Natural killer cell (primary cell): ENCODE measurements at regions not wholly inside any gene's neighbourhood (a gene's known extent, or its start where the extent isn't known, plus 50 kb on each side); places are given as distances from the start of the nearest gene placed in this dataset.

Source experiments
- ATAC-seq, 3 donors: fragments of 150-1000 bp in 2 of 3; fragments of 200-7000 bp in 1 of 3; cut with Tn5 transposase; 1 replicate in 1 of 3; 2 replicates in 2 of 3; pipeline ENCODE4 v1.10.0; 2021; ENCODE audit warnings: mild to moderate bottlenecking in 2 of 3, moderate library complexity in 2 of 3
- DNase-seq, 2 donors: peaks; one replicate each; pipeline versions ENCODE4 v3.0.0 to v3.0.0-alpha.2; 2013 to 2021; ENCODE audit warnings: mixed read lengths in 1 of 2
- H3K27ac ChIP-seq: one replicate; pipeline ENCODE4 v1.5.1; 2013; ENCODE audit warnings: mild to moderate bottlenecking, low read length
- H3K27me3 ChIP-seq: one replicate; pipeline ENCODE4 v1.6.1; 2013; ENCODE audit warnings: low read length; ENCODE audit not compliant: control insufficient read depth, insufficient read depth
- H3K36me3 ChIP-seq: one replicate; pipeline ENCODE4 v1.6.1; 2013; ENCODE audit warnings: low read length; ENCODE audit not compliant: control insufficient read depth, insufficient read depth
- H3K4me1 ChIP-seq: one replicate; pipeline ENCODE4 v1.6.1; 2013; ENCODE audit warnings: low read length; ENCODE audit not compliant: control insufficient read depth, insufficient read depth
- H3K4me3 ChIP-seq: one replicate; pipeline ENCODE4 v1.5.1; 2013; ENCODE audit warnings: low read length
- H3K9me3 ChIP-seq: one replicate; pipeline ENCODE4 v1.6.1; 2013; ENCODE audit warnings: low read length; ENCODE audit not compliant: control insufficient read depth, insufficient read depth
- H3K27ac Mint-ChIP-seq, 2 donors: one replicate each; pipeline ENCODE4 v1.8.0; 2022; ENCODE audit warnings: mild to moderate bottlenecking in 2 of 2, mixed read lengths in 2 of 2, moderate library complexity in 1 of 2
- H3K27me3 Mint-ChIP-seq, 2 donors: one replicate each; pipeline ENCODE4 v1.8.0; 2022; ENCODE audit warnings: low read depth in 2 of 2, mixed read lengths in 2 of 2
- H3K36me3 Mint-ChIP-seq: one replicate; pipeline ENCODE4 v1.8.0; 2022; ENCODE audit warnings: mixed read lengths
- H3K4me1 Mint-ChIP-seq, 2 donors: one replicate each; pipeline ENCODE4 v1.8.0; 2022; ENCODE audit warnings: mixed read lengths in 2 of 2
- H3K4me3 Mint-ChIP-seq: one replicate; pipeline ENCODE4 v1.8.0; 2022; ENCODE audit warnings: mild to moderate bottlenecking, moderate library complexity, mixed read lengths
- H3K9me3 Mint-ChIP-seq, 2 donors: one replicate each; pipeline ENCODE4 v1.8.0; 2022; ENCODE audit warnings: mixed read lengths in 2 of 2
- CTCF ChIP-seq: fragments of 200-600 bp; IDR thresholded peaks from one replicate; pipeline ENCODE4 v1.8.0; 2022; ENCODE audit warnings: antibody characterized with exemption
- WGBS: methylation state at CpG from one replicate; pipeline ENCODE4 v1.1.7; 2013; ENCODE audit warnings: missing lambda C conversion rate; ENCODE audit not compliant: insufficient coverage; 5-methylcytosine and 5-hydroxymethylcytosine counted together
- intact Hi-C: fragments of 100-400 bp; cut with micrococcal nuclease; formaldehyde crosslinking; loops from one replicate; pipeline ENCODE4 v1.14.2; 2022

DNA sequence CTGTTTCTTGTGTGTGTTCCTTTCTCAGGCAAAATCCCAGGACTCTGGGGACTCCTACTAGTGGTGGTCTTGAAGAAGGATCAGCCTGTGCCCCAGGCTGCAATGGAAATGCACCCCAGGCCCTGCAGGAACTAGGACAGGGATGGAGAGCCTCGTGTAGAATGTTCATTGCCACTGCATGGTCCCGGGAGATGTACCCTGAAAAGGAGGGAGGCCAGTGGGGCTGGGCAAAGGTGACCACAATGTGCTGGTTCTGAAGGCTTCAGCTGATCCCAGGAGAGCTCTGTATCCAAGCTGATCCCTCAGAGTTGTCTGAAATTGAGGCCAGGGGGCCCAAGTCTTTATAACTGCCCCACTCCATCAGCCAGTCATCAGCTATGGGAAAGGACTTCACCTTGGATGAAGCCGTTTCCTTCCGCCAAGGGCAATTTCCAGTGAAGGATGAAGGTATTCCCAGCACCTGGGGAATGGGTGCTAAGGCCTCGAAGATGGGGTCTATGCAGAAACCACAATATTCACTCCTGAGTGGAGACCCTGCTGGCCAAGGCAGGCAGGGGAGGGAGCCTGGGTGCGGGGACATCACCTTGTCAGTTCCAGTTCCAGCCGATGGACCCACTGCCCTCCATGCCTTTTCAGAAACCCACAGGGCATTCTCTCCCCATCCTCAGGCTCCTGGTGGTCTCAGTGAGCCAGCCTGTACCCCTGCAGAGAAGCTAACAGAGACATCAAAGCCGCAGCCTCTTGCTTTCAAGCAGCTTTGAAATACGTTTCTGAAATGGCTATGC lies 59.9 kb upstream of the CDH5 start:
- Histone ChIP-seq H3K27ac (no peak overlapping the region), H3K9me3 (no peaks in the 10 kb centered on the region), H3K27me3 (no peaks in the 10 kb centered on the region), H3K4me1 (no peaks in the 10 kb centered on the region), H3K36me3 (no peaks in the 10 kb centered on the region), H3K4me3 (no peak overlapping the region)
- Mint-ChIP-seq H3K27me3 (peaks cover 11 to 12% of the 10 kb centered on the region in 2 donors), H3K9me3 (no peaks in the 10 kb centered on the region), H3K36me3 (no peaks in the 10 kb centered on the region), H3K27ac (no peak overlapping the region), H3K4me3 (no peak overlapping the region), H3K4me1 (no peaks in the 10 kb centered on the region)
- TF ChIP-seq CTCF: no peak
- DNase-seq: no peak
- ATAC-seq: no peak
- intact Hi-C loops: no loop called here
- 81% methylated on average over 9 of the region's 9 CpGs for WGBS

DNA sequence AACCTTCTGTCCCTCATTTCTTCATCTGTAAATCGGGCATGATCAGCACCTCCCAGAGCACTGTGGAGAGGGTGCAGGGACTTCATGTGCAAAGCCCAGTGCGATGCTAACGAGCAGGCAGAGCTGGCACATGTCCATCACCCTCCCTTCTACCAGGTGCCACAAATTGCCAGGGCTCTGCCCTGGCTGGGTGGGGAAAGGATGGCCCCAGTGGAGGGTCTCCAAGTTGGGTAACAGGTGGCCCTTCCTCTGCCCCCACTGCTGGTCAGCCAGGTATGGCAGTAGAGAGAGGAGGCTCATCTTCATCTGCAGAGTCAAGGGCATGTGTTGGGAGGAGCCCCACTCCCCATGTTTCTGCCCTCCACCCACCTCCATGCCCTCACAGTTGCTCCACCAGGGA lies 61.5 kb upstream of the CDH5 start:
- Histone ChIP-seq H3K9me3 (no peaks in the 10 kb centered on the region), H3K4me3 (no peak overlapping the region), H3K27me3 (no peaks in the 10 kb centered on the region), H3K4me1 (no peaks in the 10 kb centered on the region), H3K27ac (no peak overlapping the region), H3K36me3 (no peaks in the 10 kb centered on the region)
- WGBS: 90% methylated on average over 1 of the region's 3 CpGs
- Mint-ChIP-seq H3K27ac (no peak overlapping the region), H3K9me3 (no peaks in the 10 kb centered on the region), H3K36me3 (no peaks in the 10 kb centered on the region), H3K27me3 (peaks cover 11% of the 10 kb centered on the region in 2 donors), H3K4me3 (no peak overlapping the region), H3K4me1 (peaks cover 6 to 7% of the 10 kb centered on the region in 2 donors)
- intact Hi-C loops: no loop called here
- ATAC-seq (no peak), DNase-seq (no peak)
- no peak for TF ChIP-seq CTCF

DNA sequence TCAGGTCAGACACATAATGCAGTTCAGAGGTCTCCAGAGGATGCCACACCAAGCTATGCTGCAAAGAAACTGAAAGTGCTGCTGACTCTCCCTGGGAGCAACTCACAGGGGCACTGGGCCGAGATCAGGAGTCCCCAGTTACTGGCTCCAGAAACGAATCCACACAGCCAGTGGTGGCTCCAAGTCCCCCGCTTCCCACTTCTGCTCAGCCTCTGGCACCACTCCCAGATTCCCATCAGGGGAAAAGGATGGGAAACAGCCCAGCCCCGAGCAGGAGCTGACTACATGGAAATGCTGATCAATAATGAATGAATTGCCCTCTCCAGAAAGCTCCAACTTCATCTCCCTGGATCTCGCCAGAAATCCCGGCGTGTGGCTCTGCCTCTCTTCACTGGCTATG lies 62.3 kb upstream of the CDH5 start:
- Histone ChIP-seq H3K27me3 (no peaks in the 10 kb centered on the region), H3K4me3 (no peak overlapping the region), H3K36me3 (no peaks in the 10 kb centered on the region), H3K9me3 (no peaks in the 10 kb centered on the region), H3K4me1 (peaks cover 6% of the 10 kb centered on the region), H3K27ac (no peak overlapping the region)
- Mint-ChIP-seq H3K4me3 (no peak overlapping the region), H3K27me3 (peaks cover 3 to 5% of the 10 kb centered on the region in 2 donors), H3K9me3 (no peaks in the 10 kb centered on the region), H3K36me3 (no peaks in the 10 kb centered on the region), H3K27ac (no peak overlapping the region), H3K4me1 (peaks cover 14 to 15% of the 10 kb centered on the region in 2 donors)
- ATAC-seq (no peak), DNase-seq (peak in 1 of 2 donors; percentile 7)
- no peak for TF ChIP-seq CTCF
- intact Hi-C loops: no loop called here
- WGBS: 77% methylated on average over 7 of the region's 7 CpGs

- Mint-ChIP-seq H3K27me3 (peaks cover 0 to 2% of the 10 kb centered on the region in 2 donors), H3K27ac (no peak overlapping the region), H3K36me3 (no peaks in the 10 kb centered on the region), H3K9me3 (no peaks in the 10 kb centered on the region), H3K4me3 (no peak overlapping the region), H3K4me1 (peaks cover 17 to 18% of the 10 kb centered on the region in 2 donors)
- no peak for TF ChIP-seq CTCF
- peaks cover 6% of the 10 kb centered on the region for H3K4me1 ChIP-seq
- WGBS: 55% methylated on average over 1 of the region's 1 CpG
- H3K4me3 ChIP-seq: no peak overlapping the region
- intact Hi-C loops: no loop called here
- H3K27ac ChIP-seq: no peak overlapping the region
- no peak for ATAC-seq
- H3K9me3 ChIP-seq: no peaks in the 10 kb centered on the region
- no peaks in the 10 kb centered on the region for H3K27me3 ChIP-seq
- DNase-seq: no peak
- no peaks in the 10 kb centered on the region for H3K36me3 ChIP-seq
These were observed 66.0 kb upstream of the CDH5 start for GRCh38 chr16:66300501-66300900.
